GM19351 (cell line): ENCODE measurements at regions not wholly inside any gene's neighbourhood (a gene's known extent, or its start where the extent isn't known, plus 50 kb on each side); places are given as distances from the start of the nearest gene placed in this dataset.
"Not testable (repeated sequence)": the region's sequence is repeated elsewhere in the genome, so short reads cannot be mapped to it uniquely, and the experiment has no call there.

Experiments used
- ATAC-seq: cut with Tn5 transposase; IDR thresholded peaks from one replicate; pipeline ENCODE4 v1.9.1; 2021; ENCODE audit warnings: mild to moderate bottlenecking, moderate library complexity; ENCODE audit not compliant: unreplicated experiment

DNA sequence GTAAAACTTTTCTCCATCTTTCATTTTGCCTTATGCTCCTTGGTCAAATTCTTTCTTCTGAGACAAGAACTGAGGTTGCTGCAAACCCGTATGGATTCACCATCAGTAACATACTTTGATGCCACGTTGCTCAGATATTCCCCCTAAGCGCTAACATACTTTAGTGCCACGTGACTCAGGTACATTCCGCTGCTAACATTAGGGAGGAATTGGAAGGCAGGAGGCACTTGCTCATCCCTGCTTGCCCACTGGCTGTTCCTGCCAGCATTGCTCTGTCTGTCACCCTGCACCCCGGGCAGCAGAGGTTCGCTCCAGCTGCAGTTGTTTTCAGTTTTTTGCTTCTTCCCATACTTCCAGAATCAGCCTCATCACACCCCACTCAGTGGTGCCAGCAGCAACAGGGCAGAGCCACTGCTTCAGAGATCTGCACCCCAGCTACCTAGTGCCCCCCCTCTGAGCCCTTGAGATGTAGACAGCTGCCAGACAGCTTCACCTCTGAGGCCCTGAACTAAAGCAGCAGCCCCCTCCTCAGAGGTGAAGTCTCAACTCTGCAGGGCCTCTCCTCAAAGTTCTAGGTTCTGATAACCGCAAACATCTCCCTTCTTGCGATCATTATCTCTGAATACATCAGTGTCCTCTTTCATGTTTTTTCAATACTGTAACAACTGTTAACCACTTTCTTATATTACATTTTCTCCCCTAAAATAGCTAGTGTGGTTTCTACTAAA, 228.0 kb upstream of the KIF2A start:
- ATAC-seq: no peak

DNA sequence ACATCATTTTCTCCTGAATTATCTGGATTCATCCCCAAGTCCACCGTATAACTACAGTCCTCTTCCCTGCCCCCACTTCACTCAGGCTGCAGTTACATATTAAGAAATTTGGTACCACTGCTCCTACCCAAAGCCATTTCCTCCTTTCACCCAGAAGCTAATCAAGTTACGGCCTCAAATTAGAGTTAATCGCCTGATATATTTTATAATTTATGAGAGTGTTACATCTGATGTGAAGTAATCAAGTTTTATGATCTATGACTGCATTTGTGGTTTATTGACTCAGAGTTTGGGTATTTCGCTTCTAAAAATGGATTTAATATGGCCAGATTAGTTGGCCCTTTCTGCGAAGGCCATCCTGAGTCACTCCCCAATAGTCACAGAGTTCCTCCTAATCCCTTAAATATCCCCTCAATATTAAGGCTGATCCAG, 223.6 kb upstream of the KIF2A start:
- ATAC-seq: no peak

DNA sequence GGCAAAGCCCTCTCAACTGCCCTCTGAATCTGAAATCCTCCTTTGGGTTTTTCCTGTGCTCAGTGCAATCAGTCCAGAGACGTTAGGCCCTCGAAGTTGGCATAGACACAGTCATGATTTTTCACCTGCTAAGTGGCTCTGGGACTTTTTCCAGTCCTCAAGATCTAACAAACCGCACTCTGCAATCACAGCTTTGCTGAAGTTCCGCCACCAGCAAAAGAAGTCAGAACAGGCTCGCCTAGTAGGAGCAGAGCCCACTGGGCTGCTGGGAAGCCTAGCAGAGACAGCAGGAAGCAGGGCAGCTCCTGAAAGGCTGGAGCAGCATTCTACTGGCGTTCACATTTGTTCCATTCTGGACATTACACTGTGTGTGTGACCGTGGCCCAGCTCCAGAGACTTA, 222.8 kb upstream of the KIF2A start:
- ATAC-seq: no peak

DNA sequence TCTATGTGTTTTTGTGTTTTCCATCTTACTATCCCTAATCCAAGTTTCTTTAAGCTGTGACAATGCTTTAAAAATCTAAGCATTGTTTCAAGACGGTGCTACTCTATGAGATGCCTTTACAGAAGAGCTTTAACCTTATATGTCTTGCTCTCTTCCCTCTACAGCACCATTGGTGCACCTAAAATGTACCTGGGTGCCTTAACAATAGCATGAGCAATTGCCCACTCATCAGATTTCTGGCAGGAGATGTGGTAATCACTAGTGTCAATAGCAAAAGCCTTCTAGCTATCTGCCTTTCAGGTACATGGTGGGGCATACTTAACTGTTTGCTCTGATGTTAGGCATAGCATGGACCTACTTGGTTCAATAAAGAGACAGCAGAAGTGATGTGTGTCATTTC, 222.3 kb upstream of the KIF2A start:
- no peak for ATAC-seq

DNA sequence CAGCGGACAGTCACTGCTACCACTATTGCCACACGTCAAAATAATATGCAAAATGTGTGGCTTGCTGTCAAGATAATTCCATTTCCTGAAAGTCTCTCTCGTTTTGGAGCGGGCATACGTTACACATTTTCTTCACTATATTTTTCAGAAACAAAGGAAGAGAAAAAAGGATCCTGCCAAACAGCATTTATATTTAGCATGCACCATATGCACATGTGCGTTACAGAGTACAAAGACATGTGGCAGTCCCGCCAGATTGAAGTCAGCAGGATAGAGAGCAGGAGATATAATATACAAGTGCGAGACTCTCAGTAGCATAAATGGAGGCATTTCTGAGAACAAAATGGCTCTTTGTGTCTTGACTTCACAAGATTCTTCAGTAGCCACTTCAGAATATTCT, 221.6 kb upstream of the KIF2A start:
- no peak for ATAC-seq

DNA sequence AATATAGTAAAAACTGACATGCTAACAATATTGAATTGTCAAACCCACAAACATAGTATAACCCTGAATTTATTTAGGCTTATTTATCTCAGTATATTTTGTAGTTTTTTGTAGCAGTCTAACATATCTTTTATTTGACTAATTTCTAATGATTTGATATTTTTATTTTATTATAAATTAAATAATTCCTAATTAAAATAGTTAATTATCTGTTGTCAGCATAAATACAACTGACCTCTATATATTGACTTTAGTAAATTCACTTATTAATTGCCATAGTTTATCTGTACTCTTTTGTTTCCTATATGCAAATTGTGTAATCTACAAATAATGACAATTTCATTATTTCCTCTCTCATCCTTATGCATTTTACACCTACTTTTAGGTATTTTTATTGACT, 215.1 kb upstream of the KIF2A start:
- no peak for ATAC-seq

DNA sequence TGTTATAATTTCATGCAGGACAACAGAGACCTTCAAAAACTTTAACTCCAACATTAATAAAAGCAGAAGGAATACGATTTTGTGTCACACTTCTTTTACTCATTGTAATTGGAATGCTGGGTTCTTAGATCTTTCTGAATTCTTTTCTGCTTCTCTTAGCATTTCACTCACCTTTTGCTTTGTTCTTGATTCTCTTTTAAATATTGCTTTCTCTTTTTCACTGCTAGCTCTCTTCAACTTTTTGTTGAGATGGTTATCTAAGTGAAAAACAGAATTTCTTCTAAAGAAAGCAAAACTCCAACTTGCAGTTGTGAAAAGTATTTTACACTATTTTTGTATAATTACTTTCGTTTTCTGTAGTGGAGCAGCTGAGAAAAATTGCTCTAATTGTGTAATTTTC, 212.6 kb upstream of the KIF2A start:
- ATAC-seq: no peak

DNA sequence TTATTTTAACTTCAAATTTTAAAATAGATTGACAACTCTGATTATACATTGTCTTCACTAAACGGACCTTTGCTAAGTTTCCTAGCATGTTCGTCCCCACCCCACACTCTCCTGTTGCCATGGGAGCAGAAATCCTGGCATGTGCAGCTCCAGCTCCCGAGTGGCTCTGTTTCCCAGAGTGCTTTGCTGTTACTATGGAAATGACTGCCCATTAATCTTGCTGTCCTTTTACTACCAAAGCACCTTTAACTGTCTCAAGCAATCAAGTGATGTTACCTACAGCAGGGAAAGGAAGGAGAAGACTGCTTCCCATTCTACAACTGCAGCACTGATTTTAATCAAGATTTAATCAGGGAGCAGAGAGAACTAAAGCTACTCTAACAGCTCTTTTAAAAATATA, 212.0 kb upstream of the KIF2A start:
- no peak for ATAC-seq

DNA sequence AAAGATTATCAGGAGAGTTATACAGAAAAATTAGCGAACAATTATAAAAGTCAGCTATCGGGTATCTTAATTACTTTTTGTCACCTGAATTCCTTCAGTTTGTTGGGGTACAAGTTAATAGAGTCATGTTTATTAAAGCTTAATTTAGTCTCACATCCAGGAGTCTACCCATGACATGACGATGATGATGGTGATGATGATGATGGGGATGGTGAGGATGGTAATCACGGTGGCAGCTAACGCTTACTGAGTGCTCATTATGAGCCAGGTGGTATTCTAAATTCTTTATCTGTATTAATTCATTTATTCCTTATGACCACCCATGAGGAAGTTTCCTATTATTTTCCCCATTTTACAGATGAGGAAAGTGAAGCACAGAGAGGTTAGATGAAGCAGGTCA, 208.6 kb upstream of the KIF2A start:
- no peak for ATAC-seq

DNA sequence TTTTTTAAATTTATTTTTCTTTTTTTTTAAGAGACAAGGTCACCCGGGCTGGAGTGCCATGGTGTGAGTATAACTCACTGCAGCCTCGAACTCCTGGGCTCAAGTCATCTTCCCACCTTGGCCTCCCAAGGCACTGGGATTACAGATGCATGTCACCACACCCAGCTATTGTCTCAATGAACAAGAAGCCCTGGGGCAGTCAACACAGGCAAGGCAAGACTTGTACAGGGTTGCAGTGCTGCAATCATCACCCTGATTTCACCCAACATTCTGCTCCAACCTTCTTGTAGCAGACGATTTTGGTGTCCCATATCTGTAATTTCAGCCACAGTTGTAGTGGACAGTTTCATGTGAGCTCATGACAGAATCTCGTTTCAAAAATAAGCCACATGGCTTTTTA, 205.8 kb upstream of the KIF2A start:
- ATAC-seq: no peak

DNA sequence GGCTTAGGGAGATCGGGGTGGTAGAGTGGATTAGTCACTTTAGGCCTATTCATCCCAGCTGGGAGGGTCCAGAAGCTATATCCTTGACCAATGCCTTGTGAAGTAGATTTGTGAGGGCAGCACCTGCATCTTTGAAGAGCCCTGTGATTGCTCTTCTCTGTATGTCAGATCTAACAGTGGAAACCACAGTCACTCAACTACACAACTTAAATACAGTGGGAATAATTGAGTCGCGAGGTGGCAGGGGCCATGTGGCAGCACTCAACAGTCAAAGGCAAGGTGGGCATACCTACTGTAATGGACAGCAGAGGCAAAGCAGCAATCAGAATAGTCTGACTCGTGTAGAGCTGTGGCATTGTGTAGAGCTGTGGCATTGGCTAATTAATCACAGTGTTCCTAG, 202.1 kb upstream of the KIF2A start:
- not testable (repeated sequence) for ATAC-seq

DNA sequence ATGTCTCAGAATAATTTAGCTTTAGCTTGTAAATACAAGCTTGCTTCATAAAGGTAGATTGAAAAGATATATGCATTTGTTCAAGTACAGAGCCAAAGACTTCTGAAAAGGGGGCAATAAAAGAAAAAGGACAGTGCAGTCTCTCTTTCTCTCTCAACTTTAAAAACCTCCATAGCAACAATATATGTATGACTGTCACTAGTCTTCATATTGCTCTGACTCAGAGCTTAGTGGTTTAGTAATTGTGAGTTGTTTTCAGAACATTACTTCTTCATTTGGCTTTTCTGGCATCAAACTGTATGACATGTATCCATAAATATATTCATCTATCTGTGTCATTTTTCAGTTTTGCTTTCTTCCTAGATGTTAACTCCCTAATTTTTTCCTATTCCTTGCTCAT, 194.6 kb upstream of the KIF2A start:
- no peak for ATAC-seq

DNA sequence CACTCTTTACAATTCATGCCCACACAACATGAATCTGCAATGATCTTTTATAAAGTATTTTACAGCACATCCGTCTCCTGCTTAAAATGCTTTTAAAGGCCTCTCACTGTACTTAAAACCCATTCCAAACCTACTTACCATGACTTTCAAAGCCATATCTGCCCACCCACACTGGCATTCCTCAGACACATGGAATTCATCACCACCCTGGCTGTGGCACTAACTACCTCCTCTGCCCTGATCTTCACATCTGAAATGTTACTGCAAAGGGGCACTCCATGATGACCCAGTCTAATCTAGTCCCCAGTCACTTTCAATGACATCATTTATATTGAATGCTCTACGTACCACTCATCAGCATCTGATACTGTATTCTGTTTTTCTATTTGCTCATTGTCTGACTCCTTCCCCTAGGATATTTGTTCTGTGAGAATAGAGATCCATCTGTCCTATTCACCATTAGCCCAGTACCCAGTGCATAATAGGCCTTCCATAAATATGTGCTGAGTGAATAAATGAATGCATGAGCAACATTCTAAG, 193.2 kb upstream of the KIF2A start:
- no peak for ATAC-seq

DNA sequence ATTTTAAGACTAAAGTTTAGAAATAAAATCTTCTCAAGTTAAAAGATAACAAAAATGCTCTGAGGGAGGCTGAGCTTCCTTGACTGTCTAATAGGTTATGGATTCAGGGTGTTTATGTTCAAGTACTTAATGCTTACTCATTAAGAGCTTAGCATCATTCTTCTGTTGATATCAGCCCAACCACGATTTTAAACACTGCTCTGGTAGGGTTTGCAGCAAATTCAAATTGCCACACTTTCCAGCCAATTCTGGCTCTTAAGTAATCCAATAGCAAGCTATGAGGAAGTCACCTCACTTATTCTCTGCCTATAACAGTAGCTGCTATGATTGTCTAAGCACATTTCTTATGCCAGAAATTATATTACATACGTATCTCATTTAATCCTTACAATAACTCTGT, 191.0 kb upstream of the KIF2A start:
- no peak for ATAC-seq

DNA sequence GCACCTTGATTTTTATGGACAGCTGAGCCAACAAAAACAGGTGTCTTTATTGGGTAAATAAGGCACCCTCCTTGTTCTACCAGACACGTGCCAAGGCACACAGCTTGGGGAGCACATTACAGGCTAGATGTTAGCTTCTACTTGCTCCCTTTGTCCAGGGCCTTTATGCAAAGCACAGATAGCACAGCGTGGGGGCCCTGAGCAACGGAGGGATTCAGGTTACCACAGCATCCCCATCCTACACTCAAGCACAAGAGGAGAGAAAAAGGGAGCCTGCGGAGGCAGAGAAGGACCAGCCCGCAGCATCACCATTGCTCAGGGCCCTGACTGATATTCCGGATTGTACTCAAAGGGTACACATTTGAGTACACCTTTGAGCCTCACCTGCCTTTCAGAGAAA, 181.7 kb upstream of the KIF2A start:
- no peak for ATAC-seq

DNA sequence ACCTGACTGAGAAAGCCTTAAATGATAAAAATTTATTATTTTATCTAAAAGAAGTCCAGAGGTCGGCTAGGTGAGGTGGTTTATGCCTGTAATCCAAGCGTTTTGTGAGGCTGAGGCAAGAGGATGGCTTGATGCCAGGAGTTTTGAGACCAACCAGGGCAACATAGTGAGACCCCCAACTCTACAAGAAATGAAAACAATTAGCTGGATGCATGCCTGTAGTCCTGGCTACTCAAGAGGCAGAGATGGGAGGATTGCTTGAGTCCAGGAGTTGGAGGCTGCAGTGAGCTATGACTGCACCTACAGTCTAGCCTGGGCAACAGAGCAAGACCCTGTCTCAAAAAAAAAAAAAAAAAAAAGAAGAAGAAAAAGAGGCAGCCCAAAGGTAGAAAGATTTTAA, 179.9 kb upstream of the KIF2A start:
- ATAC-seq: no peak

DNA sequence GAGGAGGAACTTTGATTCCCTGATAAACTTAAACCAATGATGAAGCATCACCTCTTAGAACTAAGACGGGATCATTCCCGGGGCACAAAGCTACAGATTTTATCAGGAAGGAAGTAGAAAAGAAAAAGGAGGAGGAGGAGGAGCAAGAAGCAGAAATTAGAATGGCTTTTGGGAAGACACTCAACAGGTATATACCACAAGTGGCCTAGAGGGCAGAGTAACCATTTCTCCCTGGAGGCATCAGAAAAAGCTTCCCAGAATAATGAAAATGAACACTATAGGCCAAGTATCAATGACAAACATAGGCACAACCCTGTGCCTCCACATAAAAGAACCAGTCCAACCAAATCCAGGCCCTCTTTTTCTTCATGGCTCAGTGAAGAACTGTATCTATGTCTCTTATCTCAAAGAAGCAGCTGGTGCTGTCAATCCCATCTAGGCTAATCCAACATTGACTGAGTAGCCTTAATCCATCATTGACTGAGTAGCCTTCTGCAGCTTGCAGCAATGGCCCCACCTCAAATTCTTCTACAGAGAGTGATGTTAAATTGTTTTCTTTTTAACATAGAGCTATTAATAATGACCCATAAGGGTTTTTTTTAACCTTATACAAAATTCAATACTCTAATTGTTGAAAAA, 178.8 kb upstream of the KIF2A start:
- ATAC-seq: no peak

DNA sequence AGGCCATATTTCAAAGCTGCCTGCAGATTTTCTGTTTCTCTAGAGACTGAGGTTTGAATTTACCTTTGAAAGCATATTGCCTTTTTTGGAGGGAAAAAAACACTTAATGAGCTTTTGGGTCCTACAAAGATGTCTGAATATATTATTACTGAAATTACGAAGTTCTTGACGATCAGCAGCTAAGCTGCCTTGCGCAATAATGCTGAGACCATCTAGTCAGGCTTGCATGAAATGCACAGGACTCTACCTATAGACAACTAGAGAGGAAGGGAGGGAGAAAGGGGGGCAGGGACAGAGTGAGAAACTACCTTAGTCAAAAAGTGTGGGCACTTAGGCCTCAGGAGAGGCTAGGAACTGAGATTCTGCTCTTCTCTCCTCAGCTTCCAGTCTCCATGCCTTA, 175.9 kb upstream of the KIF2A start:
- ATAC-seq: no peak

DNA sequence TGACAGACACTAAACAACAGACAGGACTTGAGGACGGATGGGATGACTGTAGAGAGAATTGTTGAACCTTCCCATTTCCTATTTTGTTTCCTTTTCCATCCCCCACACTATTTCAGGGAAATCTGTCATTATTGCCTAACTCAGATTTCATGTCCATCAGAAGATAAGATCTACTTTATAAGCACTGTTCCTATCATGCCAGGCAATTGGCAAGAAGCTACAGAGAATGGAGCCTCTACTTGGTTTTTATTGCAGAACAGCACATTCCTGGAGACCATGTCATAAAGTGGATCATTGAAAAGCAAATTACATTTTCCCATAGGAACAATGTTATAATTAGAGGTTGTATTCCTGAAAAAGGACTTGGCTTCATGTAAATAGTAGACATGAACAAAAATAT, 173.7 kb upstream of the KIF2A start:
- no peak for ATAC-seq

DNA sequence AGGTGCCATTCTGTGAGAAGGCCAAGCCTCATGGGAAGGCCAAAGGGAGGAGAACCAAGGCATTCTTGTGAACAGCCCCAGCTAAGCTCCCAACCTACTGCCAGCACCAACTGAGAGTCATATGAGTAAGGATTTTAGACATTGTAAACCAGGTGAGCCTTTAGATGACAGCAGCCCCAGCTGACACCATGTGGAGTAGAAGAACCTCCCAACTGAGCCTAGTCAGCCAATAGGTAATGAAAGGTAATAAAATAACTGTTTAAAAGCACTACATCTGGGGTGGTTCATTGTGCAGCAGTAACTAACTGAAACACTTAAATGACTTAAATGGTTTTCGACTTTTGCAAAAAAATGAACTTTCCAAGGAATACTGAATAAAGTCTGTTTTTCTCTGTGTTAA, 172.6 kb upstream of the KIF2A start:
- no peak for ATAC-seq

DNA sequence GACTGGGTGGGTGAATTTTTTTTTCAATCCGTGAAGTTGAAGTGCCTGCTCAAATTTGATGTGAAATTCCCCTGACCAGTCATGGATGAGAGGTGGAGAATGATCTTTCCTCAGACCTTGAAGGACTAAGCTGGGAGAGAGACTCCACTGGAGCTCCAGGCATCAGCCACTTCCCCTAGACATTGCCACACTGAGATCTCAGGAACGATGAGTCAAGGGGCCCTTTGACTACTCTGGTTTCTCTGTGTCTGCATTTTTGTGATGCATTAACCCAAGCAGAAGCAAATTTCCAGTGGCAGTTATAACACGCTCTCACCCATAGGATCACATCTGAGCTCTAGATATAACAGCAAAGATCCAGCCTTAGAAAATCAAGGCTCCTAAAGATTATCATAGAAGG, 171.2 kb upstream of the KIF2A start:
- ATAC-seq: no peak

DNA sequence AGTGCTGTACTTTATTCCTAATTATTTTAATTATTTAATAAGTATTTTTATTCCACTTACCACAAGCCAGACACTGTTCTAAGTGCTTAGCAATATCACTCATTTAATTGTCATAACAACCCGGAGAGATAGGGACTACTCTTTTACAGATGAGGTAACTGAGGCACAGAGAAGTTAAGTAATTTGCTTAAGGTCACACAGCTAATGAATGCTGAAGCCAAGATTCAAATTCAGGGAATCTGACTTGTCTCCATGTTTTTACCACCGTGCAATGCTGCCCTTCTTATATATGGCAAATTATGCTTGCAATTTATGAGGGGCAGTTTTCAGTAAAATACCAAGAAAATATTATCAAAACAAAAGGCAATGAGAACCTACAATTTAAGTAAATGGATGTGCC, 168.4 kb upstream of the KIF2A start:
- ATAC-seq: no peak

DNA sequence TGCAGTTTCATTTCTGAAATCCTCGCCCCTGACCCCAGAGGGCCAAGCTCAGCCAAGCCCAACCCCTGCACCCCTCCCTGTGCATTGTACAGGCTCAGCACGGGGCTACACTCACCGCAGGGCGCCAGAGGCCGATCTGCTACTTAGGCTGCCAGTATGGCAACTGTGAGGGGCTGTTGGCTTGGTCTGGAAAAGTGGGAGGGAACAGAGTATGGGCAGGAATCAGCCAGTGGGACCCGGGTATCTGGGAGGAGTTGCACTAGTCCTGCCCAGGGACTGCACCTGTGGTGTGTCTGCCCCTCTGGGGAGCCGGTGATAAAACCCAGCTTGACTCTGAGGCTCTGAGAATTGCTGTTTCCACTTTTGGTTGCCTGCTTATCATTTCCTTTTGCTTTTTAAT, 167.4 kb upstream of the KIF2A start:
- no peak for ATAC-seq
